HG03378 (cell line): ENCODE measurements at regions not wholly inside any gene's neighbourhood (a gene's known extent, or its start where the extent isn't known, plus 50 kb on each side); places are given as distances from the start of the nearest gene placed in this dataset.
"Not testable (repeated sequence)": the region's sequence is repeated elsewhere in the genome, so short reads cannot be mapped to it uniquely, and the experiment has no call there.

Experiments
- ATAC-seq: cut with Tn5 transposase; IDR thresholded peaks from one replicate; pipeline ENCODE4 v1.9.1; 2021; ENCODE audit warnings: mild to moderate bottlenecking, moderate library complexity; ENCODE audit not compliant: unreplicated experiment

DNA sequence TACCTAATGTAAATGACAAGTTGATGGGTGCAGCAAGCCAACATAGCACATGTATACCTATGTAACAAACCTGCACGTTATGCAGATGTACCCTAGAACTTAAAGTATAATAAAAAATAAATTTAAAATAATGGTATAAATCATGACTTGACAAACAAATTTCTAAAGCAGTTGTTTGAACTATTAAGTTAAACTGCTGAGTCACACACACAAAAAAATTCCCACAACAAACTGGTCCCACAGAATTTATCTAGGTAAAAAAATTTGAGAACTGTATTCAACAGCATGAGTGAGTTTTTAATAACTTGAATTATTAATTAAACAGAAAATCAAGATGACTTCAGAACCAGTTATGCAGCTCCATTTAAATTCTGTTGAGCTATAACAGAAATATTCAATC is 186.0 kb upstream of the SOX6 start:
- no peak for ATAC-seq

DNA sequence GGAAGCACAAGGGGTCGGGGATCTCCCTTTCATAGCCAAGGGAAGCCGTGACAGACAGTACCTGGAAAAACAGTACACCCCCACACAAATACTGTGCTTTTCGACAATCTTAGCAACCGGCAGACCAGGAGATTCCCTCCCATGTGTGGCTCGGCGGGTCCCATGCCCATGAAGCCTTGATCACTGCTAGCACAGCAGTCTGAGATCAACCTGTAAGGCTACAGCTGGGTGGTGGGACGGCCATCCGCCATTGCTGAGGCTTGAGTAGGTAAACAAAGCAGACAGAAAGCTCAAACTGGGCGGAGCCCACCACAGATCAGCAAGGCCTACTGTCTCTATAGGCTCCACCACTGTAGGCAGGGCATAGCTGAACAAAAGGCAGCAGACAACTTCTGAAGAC is 180.2 kb upstream of the SOX6 start:
- no peak for ATAC-seq

DNA sequence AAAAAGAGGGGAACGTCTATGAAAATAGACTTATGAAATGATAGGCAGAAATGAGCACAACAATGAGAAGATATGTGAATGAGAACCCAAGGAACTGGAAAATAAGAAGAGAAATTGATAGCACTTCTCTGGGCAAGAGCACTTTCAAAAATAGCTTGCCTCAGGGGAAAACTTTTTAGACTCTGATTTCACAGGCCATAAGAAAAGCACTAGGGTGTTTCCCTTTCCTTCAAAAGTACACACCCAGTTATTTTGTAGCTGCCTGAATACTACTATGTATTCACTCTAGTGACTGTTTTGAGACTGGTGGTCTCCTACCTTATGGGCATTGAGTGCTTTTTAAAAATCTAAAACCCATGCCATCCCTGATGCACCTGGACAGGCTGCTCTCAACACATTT is 172.3 kb upstream of the SOX6 start:
- no peak for ATAC-seq

DNA sequence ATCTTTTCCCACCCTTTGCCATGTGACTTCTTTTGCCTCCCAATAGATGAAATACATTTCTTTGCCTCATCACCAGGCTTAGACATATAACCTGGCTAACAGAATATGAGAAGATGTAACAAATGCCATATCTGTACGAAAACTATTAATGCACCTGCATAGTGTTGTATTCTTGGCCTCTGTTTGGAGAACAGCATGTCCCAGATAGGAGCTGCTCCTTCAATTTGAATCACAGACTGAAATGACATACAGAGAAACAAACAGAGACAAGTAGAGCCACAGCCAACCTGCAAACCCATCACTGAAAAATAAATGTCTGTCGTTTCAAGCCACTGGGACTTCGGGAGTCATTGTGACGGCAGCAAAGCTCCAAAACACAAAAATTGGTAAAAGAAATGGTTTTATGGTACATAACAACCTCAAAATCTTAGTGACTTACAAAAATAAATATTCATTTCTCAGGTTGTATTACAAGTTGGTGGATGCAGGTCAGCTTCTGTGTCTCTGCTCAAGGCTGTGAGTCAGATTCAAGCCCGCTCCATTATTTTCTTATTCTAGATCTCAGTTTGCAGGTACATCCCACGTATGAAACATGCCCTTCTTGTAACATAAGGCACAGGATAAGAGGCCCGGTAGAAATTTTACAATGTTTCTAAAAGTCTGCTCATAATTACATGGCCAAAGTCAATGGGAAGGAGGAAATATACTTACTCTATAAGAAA is 171.3 kb upstream of the SOX6 start:
- ATAC-seq = no peak

DNA sequence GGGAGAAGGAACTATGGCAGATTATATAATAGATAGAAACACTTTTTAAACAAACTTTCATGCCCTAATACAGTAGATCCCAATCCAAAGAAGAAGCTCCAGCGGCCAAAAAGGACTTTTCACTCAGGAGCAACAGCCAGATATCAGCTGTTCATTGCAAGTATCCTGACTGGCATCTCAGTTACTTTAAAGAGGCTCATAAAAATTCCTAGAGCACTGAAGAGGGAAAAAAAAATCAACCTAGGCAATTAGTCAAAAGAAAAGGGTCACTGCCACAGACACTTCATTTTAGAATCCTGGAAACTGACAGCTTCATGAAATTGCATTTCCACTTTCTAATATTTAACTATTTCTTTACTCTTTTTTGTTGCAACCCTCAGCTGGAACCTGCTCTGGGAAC is 170.6 kb upstream of the SOX6 start:
- ATAC-seq = no peak

DNA sequence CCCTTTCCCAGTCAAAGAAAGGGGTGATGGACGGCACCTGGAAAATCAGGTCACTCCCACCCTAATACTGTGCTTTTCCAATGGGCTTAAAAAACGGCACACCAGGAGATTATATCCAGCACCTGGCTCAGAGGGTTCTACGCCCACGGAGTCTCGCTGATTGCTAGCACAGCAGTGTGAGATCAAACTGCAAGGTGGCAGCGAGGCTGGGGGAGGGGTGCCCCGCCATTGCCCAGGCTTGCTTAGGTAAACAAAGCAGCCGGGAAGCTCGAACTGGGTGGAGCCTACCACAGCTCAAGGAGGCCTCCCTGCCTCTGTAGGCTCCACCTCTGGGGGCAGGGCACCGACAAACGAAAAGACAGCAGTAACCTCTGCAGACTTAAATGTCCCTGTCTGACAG is 164.4 kb upstream of the SOX6 start:
- not testable (repeated sequence) for ATAC-seq

DNA sequence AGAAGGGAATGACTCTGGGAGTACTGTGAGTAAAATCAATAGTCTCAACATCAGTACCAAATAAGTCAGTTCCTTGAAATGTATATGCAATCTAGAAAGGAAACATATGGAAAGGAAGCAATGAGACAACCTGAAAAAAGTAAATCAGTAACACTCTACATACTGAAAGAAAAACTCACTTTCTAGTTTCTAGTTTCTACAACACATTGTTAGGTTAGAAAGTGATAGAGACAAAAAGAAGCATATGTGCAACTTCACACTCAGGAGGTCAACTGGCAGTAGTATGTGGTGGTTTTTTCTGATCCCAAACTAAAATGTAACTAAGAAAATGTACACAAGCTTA is 156.5 kb upstream of the SOX6 start:
- peak; percentile 91 for ATAC-seq

DNA sequence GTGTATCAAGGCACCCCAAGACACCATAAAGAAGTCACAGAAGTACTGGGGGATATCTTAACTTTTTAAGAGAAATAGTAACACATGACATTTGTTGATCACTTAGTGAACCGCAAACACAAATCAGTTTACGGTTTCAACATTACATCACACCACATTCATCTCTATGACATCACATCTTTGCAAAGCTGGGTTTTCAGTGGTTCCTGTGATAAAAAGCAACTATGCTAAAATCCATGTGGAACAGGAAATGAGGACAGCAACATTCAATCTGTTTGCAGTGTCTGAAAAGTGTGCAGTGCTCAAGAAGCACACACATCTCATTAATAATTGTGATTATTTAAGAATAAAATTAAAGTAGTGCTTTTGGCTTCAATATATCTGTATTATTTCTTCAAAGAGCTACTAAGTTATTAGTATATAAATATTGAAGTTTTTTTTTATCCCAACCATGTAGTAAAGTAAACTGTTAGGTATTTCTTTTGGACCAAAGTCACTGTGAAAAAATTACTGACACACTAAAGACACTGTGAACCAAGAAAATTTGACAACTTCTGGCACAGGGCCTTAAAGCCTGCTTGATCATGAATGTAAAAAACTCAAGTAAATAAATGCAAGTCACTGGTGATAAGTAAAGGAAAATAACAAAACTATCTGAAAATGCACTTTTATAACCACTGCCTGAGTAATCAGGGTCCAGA is 156.0 kb upstream of the SOX6 start:
- ATAC-seq = no peak

DNA sequence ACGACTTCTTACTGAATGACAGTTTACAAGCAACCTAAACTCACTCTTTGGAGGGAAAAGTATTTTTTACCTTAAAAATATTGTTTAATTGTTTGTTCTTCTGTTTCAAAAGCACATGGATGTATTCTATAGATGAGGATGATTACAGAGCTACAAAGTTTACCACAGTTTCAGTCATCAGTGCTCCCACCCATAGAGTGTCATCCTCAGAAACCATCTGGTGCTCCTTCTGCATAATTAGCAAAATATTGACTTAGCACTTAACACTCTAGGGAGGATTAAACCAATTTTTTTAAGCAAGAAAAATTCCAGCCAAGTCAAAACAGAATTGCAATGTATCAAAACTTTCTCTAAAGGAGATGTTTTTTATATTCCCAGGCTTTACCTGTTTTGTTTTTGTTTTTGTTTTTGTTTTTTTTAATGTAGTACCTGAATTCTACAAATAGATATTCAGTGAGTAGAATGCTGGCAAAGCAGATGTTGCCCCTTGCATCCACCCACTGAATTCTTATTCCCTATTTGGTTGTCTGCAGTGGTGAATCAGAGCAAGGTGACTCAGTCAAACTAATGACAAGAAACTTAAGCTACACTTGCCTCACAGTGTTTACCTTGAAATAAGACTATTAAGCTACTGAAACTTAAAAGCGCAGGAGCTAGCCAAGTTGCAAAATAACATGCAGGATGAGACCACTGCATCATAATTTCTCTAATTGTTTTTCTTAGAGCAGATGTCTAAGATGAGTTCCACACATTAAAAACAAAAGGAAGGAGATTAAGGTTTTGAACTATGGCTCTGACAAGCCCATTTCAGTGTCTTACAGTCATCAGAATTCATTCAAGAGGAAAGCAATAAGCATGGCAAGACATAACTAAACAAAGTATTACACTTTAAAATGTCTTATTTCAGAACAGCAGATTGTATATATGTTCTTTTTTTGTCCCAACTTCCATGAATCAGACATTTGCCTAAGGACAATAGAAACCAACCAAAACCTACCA is 155.1 kb upstream of the SOX6 start:
- no peak for ATAC-seq

DNA sequence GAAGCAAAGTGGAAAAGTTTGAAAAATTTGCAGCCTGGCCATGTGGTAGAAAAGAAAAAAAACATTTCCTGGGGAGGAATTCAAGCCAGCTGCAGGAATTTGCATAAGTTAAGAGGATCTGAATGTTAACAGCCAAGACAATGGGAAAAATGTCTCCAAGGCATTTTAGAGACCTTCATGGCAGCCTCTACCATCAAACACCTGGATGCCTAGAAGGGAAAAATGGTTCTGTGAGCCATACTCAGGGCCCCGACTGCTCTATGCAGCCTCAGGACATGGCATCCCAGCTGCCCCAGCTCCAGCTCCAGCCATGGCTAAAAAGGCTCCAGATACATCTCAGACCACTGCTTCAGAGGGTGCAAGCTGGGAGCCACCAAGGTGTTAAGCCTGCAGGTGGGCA is 149.1 kb upstream of the SOX6 start:
- ATAC-seq = no peak

DNA sequence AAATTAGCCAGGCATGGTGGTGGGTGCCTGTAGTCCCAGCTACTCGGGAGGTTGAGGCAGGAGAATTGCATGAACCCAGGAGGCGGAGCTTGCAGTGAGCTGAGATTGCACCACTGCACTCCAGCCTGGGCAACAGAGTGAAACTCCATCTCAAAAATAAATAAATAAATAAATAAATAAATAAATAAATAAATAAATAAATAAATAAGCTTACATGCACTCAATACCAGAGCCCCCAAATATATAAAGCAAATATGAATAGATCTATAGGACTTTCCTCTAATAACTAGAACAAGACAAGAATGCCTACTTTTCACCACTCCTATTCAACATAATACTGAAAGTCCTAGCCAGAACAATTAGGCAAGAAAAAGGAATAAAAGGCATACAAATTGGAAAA is 147.5 kb upstream of the SOX6 start:
- not testable (repeated sequence) for ATAC-seq

DNA sequence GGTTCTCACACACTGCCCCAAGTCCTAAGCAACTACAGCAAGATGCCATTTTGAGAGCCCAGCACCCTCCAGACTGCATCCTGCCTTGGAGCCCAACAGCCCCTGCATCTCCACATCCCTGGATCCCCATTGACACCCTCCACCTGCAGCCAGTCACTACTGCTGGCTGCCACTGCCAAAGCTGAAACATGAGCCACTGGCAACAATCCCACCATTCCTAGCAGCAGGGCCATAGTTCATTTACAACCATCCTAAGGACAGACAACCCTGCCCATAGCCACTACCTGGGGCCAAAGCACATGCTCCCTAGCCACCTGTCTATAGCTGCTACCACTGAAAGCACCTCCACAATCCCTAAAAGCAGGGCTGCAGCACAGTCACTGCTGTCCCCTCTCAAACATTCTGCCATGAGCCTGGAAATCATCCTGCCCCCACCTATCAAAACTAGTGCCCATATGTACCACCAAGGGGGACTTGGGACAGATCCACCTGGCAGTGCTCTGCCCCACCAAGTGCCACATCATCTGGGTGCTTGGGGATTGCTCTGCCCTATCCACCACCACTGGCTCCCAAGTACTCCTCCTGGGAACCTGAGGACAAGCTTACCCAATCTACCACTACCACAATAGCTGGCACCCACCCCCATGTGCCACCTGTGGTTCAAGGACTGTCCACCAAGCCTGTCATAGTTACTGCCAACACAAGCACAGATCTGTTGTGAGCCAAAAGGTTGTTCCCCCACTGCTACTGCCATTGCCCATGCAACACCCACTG is 138.8 kb upstream of the SOX6 start:
- no peak for ATAC-seq

DNA sequence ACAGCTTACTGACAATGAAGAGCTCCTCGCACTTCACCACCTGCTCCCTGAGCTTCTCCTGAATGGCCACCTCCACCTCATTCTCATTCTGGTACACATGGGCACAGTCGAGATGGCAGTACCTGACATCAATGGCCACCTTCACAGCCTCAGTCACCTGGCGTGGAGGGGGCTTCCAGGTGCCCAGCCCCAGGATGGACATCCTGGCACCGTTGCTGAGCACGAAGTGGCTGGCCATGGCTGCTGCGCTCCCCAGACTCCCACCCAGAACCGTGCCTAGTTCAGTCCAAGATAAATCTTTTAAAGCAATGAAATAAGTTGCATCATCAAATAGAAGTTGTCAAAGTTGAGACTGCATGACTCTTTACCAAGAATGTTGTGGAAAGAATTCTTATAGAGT is 128.1 kb upstream of the SOX6 start:
- no peak for ATAC-seq

DNA sequence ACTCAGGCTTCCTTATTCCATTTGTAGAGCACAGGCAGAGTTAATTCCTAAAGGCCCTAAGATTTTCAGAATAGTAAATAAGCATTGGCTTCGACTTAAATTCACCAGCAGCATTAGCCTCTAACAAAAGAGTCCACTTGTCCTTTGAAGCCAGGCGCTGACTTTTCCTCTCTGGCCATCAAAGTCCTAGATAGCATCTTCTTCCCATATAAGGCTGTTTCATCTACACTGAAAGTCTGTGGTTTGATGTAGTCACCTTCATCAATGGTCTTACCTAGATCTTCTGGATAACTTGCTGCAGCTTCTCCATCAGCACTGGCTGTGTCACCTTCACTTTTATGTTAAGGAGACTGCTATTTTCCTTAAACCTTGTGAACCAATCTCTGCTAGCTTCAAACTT is 118.3 kb upstream of the SOX6 start:
- ATAC-seq = no peak

DNA sequence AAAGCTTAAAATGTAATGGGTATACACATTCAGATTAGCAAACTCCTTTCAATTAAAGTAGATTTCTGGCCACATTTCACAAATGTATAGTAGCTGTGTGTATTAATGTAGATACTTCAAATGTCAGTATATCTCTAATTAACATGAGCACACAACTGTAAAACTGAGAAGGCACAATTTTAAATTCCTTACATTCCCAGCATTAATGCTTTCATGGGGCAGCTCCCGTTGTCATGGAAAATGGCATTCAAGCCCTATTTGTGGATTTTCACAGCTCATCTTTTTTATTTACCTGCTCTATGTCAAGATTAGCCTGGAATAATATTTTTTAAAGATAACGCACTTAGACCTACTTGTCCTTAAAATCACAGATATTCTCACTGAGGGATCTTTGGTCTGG is 113.6 kb upstream of the SOX6 start:
- no peak for ATAC-seq

DNA sequence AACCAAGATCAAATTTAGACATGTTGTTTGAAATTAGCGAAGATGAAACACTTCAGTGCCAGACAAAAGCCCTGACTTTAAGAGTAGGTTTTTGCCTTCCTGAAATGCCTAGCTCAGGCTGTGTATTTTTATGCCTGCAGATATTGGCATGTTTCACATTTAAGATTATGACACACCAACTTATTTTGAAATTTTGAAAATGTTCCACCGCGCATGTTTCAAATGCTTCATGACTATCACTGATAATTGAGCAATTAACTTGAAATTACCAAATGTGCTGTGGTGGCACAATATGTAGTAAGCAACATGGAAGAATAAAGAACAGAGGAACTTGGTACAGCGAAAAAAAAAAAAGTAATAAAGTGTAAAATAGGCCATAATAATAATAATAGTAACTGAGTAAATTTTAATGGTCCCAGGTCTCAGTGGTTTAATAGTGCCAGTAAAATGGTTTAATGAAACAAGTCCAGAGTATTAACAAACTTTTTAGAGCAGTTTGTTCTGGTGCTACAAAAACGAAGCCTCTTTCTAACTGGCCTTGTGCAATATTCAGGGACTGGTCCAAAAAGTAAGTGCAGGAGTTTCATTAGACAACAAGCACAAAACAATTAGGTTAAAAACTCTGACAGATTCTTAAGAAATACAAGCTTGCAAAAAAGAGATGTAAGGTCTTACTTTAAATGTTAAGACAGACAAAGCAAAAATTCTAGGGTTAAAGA is 112.5 kb upstream of the SOX6 start:
- no peak for ATAC-seq

DNA sequence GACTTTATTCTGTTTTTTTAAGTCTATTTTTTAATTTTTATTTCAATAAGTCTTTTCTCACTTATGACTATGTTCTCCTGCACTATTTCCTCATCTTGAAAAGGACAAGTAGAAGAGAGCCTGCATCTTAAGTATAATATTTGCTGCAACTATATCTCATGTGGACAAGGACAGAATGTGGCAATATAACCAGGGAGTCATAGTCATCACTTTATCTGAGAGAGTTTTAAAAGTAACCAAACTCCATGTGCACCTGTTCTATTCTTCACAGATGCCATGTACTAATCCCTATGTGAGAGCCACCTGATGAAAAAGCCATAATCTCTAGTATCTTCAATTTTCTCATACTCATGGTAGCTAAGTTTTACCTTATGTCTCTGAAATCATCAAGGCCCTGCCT is 104.2 kb upstream of the SOX6 start:
- ATAC-seq = no peak

DNA sequence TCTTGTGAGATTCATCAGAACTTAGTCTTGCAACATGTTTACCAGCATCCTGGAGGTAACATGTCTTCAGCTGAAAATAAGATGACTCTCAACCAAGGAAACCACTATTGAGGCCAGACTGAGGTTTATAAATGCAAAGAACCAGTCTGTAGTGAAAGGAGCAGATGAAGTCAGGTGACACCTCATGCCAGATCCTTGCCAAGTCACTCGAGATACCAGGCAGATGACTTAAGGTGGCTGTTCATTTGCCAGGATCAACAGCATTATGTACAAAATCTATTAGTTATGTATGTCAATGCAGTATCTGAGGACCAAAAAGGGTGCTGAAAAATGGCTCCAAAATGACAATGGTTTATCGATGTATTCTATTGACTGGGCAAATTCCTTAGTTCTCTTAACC is 100.0 kb upstream of the SOX6 start:
- no peak for ATAC-seq

DNA sequence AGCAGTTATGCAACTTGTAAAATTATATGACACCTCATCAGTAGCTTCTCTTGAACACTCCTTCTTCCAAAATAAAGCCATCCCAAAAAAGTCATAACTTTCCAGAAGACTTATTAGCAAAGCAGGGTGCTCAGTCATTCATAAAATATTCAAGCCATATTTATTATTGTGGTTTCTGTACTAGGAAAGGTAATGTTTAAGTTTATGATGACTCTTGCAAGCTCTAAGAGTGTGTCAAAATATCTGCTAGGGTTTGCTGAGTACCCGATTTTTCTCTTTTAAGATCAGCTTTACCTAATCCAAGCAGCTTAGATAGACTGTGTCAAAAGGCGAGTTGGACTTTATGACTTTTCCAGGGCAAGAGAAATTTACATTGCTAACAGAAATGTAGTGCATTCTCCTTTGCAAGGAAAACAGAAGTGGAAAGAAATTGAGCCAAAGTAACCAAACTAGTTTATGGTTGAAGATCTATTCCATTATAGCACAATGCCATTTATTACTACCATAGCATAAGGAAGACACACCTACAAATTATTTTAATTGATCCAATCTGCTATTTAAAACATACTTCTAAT is 98.0 kb upstream of the SOX6 start:
- ATAC-seq = no peak

DNA sequence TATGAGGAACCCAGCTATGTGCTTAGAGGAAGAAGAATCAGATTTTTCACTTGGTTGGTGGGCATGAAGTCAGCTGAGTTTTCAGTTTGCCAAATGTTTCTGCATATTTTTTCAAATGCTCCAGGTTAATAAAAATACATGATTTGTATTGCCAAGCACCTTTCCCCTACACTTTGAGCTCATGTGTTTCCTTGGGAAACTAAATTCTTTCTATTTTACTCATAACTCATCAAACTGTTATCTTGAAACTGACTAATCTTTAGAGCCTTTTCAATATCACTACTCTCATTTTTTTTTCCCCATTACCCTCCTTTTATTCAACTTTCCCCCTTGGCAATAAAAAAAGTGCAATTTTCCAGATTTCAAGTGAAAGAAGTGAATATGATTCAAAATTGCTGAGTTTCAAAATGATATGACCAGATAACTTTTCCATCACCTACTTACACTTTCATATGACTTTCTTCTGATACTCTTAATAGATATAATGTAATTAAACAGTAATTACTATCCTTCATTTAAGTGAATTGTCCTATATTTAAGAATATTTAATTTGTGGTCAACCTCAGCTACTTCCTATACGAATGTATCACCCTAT is 91.9 kb upstream of the SOX6 start:
- ATAC-seq = no peak
